HG02642 (cell line): ENCODE measurements at regions not wholly inside any gene's neighbourhood (a gene's known extent, or its start where the extent isn't known, plus 50 kb on each side); places are given as distances from the start of the nearest gene placed in this dataset.
"Not testable (repeated sequence)": the region's sequence is repeated elsewhere in the genome, so short reads cannot be mapped to it uniquely, and the experiment has no call there.

Experiments used
- ATAC-seq: cut with Tn5 transposase; IDR thresholded peaks from one replicate; pipeline ENCODE4 v1.9.1; 2021; ENCODE audit warnings: mild to moderate bottlenecking; ENCODE audit not compliant: unreplicated experiment, poor library complexity

DNA sequence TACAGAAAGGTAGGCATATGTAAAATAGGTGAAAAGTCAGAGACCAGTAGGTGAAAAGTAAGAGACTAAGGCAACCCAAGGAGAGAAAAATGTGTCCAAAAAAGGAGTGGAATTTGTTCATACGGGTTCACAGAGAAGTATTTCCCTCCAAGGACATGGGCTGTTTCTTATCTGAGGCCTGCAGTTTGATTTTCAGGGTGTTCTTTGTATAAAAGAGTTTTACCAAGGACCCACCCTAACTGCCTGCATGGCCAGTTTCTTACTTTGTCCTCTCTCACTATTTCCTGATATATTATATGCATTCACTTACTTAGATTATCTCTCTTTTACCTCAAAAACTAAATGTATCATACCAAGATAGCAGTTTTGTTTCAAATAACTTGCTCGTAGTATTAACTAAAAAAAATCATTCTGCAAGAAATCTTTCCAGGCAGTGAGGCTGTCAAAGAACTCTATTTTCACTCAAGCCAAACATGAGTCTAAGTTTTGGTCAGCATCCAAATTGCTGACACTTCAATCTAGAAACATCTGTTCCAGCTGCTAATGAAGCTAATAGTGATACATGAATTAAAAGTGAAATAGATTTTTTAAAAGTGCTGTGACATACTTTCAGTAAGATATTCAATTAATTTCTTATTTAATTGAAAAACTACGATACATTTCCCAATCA is 141.4 kb upstream of the SGCG start:
- ATAC-seq, result no peak

DNA sequence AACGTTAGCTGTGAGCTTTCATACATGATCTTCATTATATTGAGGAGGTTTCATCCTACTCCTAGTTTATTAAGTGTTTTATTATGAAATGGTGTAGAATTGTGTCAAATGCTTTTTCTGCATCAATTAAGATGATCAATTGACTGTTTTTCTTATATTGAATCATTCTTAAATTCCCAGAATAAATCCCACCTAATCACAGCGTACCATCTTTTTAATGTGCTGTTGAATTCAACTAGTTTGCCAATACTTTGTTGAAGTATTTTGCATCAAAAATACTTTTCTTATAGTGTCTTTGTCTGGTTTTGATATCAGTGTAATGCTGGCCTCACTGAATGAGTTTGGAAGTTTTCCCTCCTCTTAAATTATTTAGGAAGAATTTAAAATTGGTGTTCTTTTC is 138.6 kb upstream of the SGCG start:
- no peak for ATAC-seq

DNA sequence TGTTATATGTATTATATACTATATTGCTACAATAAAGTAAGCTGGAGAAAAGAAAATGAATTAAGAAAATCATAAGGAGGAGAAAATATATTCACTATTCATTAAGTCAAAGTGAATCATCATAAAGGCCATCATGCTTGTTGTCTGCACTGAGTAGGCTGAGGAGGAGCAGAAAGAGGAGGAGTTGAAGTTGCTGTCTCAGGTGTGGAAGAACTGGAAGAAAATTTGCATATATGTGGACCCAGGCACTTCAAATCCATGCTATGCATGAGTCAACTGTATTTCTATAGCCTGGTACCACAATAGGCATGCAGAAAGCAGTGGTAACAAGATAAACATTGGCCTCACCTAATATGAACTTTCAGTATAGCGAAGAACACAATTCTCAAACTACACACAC is 135.9 kb upstream of the SGCG start:
- no peak for ATAC-seq

DNA sequence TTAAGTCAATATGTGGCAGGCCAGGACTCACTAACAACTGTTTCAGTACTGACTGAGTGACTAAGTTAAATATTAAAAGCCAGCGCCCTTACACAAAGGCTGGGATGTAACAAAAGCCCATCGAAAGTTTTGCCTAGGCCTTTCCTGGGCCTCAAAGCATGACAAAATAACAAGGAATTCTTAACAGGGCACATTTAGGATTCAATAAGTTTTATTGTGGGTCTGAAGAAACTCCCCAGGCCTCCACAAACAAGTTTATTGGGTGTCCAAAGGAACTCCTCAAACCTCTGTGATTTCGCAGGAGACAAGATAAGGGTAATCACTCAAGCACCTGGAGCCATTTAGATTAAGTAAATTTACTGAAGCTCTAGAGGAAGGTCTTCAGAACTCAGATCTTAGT is 130.7 kb upstream of the SGCG start:
- no peak for ATAC-seq

DNA sequence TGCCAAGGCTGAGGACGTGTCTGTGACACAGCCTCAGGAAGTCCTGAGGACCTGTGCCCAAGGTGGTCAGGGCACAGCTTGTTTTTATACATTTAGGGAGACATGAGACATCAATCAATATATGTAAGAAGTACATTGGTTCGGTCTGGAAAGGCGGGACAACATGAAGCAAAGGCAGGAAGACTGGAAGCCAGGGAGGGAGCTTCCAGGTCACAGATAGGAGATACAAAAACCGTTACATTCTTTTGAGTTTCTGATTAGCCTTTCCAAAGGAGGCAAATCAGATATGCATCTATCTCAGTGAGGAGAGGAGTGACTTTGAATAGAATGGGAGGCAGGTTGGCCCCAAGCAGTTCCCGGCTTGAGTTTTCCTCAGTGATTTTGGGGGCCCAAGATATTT is 127.1 kb upstream of the SGCG start:
- not testable (repeated sequence) for ATAC-seq

DNA sequence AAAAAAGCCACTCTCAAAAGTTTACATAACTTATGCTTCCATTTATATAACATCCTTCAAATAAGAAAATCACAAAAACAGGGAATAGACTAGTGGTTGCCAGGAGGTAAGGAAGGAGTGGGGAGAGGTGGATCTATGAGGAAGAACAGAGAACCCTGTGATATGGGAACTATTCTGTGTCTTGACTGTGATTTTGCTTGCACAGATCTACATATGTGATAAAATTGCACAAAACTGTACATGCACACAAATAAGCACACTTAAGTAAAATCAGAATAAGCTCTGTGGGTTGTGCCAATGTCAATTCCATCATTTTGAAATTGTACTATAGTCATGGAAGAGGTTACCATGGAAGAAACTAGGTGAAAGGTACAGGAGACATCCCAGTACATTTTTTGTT is 121.6 kb upstream of the SGCG start:
- ATAC-seq, result no peak

DNA sequence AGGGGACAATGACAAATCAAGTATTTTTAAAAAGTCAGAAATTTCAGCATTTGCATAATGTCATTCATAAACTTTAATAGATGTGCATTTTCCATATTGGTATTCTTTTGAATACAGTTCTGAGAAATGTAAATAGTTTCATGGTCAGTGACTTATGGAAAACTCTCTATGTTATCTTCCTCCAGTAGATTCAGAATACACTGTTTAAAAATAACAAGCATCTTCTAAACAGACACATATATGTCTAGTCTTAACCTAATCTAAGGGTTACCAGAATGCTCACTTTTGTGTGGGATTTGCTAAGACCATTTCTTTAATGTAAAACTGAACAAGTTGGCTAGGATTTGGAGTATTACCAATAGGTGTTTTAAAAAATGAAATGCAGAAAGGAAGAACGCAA is 119.8 kb upstream of the SGCG start:
- ATAC-seq, result no peak

DNA sequence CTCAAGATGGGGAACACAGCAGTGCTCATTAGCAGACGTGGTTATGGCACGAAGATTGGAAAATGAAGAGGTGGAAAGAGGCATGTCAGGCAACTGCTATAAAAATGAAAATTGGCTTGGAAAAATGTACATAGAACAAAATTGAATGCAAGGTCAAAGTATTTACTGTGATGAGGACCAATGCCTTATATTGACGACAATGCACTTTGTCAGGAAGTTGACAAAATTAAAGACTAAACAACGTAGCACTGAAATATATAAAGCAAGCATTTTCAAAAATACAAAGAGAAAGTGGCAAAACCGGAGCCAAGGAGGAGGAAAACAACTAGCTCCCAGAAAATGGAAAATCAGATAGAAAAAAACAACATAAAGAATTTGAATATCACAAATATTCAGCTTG is 113.7 kb upstream of the SGCG start:
- ATAC-seq, result no peak

DNA sequence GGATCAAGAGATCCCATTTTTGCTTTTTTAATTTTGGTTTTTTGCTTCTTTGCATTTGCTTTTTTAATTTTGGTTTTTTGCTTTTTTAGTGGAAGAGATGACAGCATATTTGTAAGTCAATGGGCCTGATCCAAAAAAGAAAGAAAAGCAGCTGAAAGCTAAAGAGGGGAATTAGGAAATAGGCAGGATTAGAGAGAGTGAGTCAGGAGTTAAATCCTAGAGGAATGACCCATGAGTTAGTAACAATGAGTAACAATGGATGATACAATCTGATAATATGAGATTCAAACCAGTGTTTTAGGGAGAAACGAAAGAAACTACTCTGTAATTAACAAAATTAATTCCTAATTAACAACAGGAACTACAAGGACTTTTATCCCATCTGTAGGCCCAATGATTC is 111.2 kb upstream of the SGCG start:
- ATAC-seq, result no peak

DNA sequence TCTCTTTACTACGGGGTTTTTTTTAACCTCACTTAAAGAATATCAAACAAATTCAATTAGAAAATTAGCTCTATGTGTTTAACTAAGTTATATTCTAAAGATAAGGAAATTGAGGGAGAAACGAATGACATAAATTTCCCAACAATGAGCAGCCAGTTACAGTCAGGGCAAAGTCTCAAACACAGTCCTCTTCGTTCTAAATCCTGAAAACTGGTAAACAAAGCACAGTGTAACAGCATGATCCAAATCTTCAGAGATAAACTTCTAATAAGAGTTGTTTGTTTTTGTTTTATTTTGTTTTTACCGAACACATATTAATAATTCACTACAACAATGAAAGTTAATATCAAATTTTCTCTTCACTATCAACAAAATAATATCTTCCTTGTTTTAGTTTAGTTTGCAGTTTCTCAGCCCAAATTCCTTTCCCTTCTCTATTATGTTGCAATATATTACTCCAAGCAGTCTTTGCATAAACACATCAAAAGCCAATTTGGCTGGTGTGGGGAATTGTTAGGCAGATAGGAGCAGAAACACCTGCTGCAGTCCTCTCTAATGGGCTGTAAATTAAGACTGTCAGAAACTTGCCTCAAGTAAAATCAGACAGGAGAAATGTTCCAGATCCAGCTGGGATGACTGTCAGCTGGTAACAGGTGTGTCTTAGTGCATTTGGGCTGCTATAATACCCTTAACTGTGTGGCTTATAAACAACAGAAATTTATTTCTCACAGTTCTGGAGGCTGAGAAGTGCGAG is 106.5 kb upstream of the SGCG start:
- ATAC-seq, result no peak

DNA sequence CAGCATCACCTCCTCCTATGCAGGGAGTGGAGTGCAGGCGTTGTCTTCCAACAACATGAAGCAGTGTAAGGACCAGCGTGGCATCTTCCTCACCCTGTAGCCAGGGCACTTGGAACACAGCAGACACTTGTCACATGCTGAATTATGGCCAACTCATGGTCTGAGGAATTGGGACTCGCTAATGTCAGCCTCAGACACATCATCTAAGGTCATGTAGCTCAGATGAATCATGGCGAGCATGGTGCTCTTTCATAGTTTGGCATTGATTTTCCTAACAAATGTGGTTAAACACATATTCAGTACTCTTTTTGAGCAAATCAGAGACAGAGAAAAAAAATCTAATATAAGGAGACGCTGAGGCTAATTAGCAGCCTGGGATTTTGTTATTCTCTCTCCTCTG is 99.6 kb upstream of the SGCG start:
- no peak for ATAC-seq

DNA sequence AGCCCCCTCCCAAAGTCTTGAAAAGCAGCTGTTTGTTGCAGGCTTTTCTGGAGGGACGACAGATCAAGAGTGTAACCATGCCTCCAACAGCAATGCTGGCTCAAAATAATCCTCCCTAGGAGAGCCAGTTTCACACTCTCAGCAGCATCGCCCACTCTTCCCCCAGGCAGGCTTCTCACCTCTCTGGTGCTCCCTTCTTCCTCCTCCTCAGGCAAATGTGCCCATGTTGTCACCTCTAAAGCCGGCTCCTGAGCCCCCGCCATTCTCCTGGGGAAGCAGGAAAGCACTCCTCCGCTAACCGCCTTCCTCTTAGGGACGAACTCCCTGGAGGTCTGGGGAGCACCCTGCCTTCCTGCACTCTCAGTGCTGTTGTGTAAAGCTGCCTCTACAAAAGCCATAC is 98.9 kb upstream of the SGCG start:
- ATAC-seq, result no peak

DNA sequence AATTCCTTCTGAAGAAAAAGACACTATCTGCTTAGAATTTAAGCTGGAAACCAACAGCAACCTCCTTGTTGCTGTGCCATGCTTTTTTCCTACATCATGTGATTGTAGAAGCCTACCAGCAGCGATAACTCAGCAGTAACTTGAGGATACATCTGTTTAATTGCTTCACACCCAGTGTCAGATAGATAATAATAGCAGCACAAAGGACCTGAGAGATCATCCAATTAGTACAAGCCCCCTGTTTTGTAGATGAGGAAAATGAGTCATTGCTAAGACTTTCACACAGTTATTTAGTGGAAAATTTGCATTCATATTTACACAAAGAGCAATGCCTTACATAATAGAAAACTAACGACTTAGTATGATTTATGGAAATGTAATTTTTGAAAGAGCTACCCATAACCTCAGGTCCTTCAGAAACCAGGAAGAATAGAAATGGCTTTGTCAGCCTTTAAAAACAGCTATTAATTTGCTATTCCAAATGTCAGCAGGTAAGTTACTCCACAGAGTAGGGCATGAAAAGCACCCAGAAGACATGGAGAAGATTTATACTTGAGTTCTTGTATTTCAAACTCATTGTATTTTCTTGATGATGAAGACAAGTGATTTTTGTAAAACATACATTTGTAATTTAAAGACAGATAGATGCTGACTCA is 93.7 kb upstream of the SGCG start:
- ATAC-seq, result no peak

DNA sequence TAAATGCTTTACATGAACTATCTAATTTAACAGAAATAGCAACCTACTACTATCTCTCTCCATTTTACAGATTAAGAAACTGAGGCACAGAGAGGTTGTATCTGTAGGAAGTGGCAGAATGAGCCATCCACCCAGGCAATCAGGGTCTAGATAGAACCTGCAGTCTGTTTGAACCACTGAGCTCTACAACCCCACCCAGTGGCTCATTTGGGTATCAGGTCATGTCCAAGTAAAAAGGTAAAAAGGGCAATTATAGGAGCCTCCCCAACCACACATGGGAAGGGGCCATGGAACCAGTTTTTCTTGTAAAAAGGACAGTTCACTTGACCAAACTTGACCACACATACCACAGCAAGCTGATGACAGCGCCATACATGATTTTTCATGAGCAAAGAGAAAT is 92.9 kb upstream of the SGCG start:
- ATAC-seq, result peak; percentile 72

DNA sequence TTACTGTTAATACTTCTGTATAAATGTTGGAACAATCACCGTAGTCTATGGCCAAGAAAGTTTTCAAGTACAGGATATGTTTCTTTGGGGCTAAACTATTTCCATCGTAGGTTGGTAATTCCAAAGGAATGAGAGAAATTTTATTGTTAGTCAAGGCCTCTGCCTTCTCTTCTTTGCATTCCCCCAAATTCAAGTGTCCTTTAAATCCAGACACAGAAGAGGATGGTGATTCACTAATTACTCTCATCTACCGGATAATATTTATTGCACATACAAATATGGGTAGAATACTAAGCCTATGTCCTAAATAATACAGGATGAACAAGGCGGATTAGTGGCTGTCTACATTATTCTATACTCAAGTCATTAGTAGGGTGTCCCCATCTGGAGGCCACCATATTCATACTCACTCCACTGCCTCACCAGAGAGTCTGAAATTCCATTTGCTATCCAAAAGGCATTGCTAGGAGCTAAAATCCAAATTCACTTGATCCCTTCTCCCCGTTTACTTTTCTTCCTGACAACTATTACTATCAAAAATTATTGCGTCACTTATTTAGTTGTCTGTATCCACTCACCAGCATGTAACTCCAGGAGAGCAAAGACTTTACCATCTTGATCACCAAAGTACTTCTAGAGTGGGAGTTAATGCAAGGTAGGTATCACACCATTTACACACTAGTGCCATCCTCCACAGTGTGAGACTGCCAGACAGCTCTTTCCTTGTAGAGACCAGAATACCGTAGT is 82.4 kb upstream of the SGCG start:
- no peak for ATAC-seq

DNA sequence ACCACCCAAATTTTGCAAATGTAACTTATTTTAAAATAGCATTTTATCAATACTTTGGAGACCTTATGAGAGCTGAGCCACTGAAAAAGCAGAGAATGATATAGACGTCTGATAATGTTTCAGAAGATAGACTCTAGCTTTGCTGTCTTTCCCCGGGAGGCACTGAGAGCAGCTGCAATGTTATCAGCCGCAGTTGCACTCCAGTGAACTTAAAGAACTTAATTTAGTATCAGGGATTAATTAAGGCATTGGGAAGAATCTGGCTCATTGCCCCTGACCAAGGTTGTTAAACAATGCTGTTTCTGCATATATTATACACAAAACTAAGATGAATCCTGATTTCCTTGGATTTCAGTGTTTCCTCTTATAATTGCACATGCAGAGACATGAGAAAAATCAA is 75.7 kb upstream of the SGCG start:
- ATAC-seq, result no peak

DNA sequence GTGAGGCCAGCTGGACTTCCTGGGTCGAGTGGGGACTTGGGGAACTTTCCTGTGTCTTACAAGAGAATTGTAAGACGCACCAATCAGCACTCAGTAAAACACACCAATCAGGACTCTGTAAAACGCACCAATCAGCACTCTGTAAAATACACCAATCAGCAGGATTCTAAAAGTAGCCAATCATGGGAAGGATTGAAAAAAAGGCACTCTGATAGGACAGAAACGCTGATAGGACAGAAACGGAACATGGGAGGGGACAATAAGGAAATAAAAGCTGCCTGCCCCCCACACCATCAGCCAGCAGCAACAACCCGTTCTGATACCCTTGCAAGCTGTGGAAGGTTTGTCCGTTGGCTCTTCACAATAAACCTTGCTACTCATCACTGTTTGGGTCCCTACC is 73.1 kb upstream of the SGCG start:
- ATAC-seq, result no peak

DNA sequence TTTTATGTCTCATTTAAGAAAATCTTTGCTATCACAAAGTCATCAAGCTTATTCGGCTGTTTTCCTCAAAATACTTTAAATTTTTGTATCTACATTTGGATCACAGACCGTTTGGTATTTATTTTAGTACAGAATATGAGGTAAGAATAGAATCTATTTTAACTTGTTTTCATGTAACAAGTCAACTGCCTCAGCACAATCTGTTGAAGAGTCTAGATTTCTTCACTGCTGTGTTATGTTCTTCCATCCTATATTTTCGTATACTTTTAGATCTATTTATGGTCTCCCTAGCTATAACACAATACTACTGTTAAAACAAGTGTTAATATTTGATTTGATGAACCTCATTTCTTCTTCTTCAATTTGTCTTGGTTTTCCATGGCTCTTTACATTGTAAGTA is 61.6 kb upstream of the SGCG start:
- no peak for ATAC-seq

DNA sequence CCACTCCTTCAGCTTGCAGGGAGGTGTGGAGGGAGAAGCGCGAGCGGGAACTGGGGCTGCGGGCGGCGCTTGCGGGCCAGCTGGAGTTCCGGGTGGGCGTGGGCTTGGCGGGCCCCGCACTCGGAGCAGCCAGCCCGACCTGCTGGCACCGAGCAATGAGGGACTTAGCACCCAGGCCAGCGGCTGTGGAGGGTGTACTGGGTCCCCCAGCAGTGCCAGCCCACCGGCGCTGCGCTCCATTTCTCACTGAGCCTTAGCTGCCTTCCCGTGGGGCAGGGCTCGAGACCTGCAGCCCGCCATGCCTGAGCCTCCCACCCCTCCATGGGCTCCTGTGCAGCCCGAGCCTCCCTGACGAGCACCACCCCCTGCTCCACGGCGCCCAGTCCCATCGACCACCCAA is 53.2 kb upstream of the SGCG start:
- not testable (repeated sequence) for ATAC-seq

DNA sequence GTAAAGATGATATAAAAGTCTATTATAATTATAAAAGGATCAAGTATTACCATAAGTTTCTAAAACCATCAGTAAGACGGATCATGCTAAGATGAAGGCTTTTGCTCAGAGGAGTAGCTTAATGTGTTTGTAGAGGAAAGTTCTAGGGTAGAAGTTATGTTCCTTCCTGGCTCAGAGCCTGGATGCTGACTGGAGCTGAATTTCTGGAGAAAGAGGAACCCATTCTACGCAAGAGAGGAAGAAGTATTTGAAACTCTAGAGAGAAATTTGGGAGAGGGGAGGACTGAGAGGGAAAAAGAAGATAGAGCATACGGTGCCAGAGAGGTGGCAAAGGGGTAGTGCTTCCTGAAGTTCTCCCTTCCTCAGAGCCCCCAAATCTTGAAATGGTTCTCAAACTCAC is 51.4 kb upstream of the SGCG start:
- ATAC-seq, result no peak
